IMR-90 (cell line): ENCODE measurements at regions not wholly inside any gene's neighbourhood (a gene's known extent, or its start where the extent isn't known, plus 50 kb on each side); places are given as distances from the start of the nearest gene placed in this dataset.

ENCODE experiments used
- SMC3 ChIP-seq: fragments of 150-350 bp; IDR thresholded peaks from 2 replicates; pipeline ENCODE4 v1.6.1; 2016; ENCODE audit warnings: low read depth, mild to moderate bottlenecking, antibody characterized with exemption, low read length, moderate library complexity
- TF ChIP-seq, protein P1 (sequence below): fragments of 150-350 bp; IDR thresholded peaks from 2 replicates; pipeline ENCODE4 v1.6.1; 2017; ENCODE audit warnings: mild to moderate bottlenecking, antibody characterized with exemption, low read length, low read depth

GRCh38 chr13:57553932-57554331 is 77.6 kb upstream of the PCDH17 start:
- TF ChIP-seq, protein P1, sequence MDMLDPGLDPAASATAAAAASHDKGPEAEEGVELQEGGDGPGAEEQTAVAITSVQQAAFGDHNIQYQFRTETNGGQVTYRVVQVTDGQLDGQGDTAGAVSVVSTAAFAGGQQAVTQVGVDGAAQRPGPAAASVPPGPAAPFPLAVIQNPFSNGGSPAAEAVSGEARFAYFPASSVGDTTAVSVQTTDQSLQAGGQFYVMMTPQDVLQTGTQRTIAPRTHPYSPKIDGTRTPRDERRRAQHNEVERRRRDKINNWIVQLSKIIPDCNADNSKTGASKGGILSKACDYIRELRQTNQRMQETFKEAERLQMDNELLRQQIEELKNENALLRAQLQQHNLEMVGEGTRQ, result no peak
- TF ChIP-seq SMC3, result no peak
